IMR-90 (cell line): ENCODE measurements at regions not wholly inside any gene's neighbourhood (a gene's known extent, or its start where the extent isn't known, plus 50 kb on each side); places are given as distances from the start of the nearest gene placed in this dataset.

Experiments used
- BHLHE40 ChIP-seq: fragments of 150-350 bp; IDR thresholded peaks from 2 replicates; pipeline ENCODE4 v1.6.1; 2016; ENCODE audit warnings: mild to moderate bottlenecking, low read depth, low read length
- ELK1 ChIP-seq: fragments of 150-350 bp; IDR thresholded peaks from 2 replicates; pipeline ENCODE4 v1.6.1; 2016; ENCODE audit warnings: low read depth, mild to moderate bottlenecking, low read length, moderate library complexity, borderline replicate concordance
- MAFK ChIP-seq: IDR thresholded peaks from 2 replicates; pipeline ENCODE4 v1.6.1; 2012; ENCODE audit warnings: low read depth, low read length, improper control_type of control experiment
- MAZ ChIP-seq: IDR thresholded peaks from 2 replicates; pipeline ENCODE4 v1.6.1; 2012; ENCODE audit warnings: low read depth, mild to moderate bottlenecking, low read length, improper control_type of control experiment, moderate library complexity, borderline replicate concordance
- NFE2L2 ChIP-seq: fragments of 150-350 bp; IDR thresholded peaks from 2 replicates; pipeline ENCODE4 v1.6.1; 2016; ENCODE audit warnings: low read depth, mild to moderate bottlenecking, low read length
- POLR2A ChIP-seq: IDR thresholded peaks from 2 replicates; pipeline ENCODE4 v1.6.1; 2012; ENCODE audit warnings: mild to moderate bottlenecking, low read depth, low read length
- RAD21 ChIP-seq: IDR thresholded peaks from 2 replicates; pipeline ENCODE4 v1.6.1; 2012; ENCODE audit warnings: low read length, improper control_type of control experiment
- RFX5 ChIP-seq: IDR thresholded peaks from 2 replicates; pipeline ENCODE4 v1.8.0; 2012; ENCODE audit warnings: low read depth, mild to moderate bottlenecking, low read length, moderate library complexity
- SMC3 ChIP-seq: fragments of 150-350 bp; IDR thresholded peaks from 2 replicates; pipeline ENCODE4 v1.6.1; 2016; ENCODE audit warnings: low read depth, mild to moderate bottlenecking, antibody characterized with exemption, low read length, moderate library complexity
- TF ChIP-seq, protein P1 (sequence below): conservative IDR thresholded peaks from 2 replicates; pipeline ENCODE4 v1.5.1; 2012; ENCODE audit warnings: mild to moderate bottlenecking, low read depth, low read length, improper control_type of control experiment
- TF ChIP-seq, protein P2 (sequence below): fragments of 150-350 bp; IDR thresholded peaks from 2 replicates; pipeline ENCODE4 v1.6.1; 2017; ENCODE audit warnings: mild to moderate bottlenecking, antibody characterized with exemption, low read length, low read depth

DNA sequence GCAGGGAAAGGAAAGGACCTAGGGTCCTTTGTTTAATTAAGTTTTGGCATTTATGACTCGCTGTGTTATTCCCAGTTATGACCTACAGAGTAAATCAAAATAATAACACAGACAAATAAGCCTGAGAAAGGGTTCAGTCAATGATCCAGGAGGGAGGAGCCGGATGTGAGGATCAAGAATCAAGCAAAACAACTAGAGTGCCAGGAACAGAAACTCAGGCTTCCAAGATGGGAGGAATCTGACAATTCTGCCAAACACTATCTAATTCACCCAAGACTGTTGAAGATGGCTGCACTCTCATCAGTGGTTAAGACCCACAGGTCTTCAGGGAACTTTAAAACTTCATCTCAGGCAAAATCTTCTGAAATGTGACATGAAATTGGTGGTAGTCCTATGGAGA is 50.3 kb upstream of the PIP4K2A start:
- TF ChIP-seq ELK1 (no peak), RAD21 (no peak), SMC3 (no peak), NFE2L2 (no peak), POLR2A (no peak), RFX5 (no peak), MAZ (no peak), MAFK (no peak), BHLHE40 (no peak)
- TF ChIP-seq, protein P1, sequence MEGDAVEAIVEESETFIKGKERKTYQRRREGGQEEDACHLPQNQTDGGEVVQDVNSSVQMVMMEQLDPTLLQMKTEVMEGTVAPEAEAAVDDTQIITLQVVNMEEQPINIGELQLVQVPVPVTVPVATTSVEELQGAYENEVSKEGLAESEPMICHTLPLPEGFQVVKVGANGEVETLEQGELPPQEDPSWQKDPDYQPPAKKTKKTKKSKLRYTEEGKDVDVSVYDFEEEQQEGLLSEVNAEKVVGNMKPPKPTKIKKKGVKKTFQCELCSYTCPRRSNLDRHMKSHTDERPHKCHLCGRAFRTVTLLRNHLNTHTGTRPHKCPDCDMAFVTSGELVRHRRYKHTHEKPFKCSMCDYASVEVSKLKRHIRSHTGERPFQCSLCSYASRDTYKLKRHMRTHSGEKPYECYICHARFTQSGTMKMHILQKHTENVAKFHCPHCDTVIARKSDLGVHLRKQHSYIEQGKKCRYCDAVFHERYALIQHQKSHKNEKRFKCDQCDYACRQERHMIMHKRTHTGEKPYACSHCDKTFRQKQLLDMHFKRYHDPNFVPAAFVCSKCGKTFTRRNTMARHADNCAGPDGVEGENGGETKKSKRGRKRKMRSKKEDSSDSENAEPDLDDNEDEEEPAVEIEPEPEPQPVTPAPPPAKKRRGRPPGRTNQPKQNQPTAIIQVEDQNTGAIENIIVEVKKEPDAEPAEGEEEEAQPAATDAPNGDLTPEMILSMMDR = no peak
- TF ChIP-seq, protein P2, sequence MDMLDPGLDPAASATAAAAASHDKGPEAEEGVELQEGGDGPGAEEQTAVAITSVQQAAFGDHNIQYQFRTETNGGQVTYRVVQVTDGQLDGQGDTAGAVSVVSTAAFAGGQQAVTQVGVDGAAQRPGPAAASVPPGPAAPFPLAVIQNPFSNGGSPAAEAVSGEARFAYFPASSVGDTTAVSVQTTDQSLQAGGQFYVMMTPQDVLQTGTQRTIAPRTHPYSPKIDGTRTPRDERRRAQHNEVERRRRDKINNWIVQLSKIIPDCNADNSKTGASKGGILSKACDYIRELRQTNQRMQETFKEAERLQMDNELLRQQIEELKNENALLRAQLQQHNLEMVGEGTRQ = no peak
